ENCODE measurements at regions not wholly inside any gene's neighbourhood (a gene's known extent, or its start where the extent isn't known, plus 50 kb on each side); places are given as distances from the start of the nearest gene placed in this dataset.

GRCh38 chr1:201595381-201595780 lies 56.5 kb downstream of the NAV1 start:
- TF ChIP-seq CTCF (conservative IDR thresholded peaks at IDR 0.05) = no peak
- no peak for TF ChIP-seq ZFX (IDR thresholded peaks at IDR 0.05)

All from C4-2B (cell line).